Mesothelial cell of epicardium (in vitro differentiated cells): ENCODE measurements at regions not wholly inside any gene's neighbourhood (a gene's known extent, or its start where the extent isn't known, plus 50 kb on each side); places are given as distances from the start of the nearest gene placed in this dataset.

ENCODE experiments used
- DNase-seq, 2 experiments: peaks; one replicate each; pipeline ENCODE4 v3.0.0; 2021; ENCODE audit warnings: low spot score in 2 of 2; ENCODE audit not compliant: unreplicated experiment in 2 of 2
- H3K27ac Mint-ChIP-seq: 2 replicates; pipeline ENCODE4 v1.8.0; 2021; ENCODE audit warnings: mixed read lengths
- H3K27me3 Mint-ChIP-seq: 2 replicates; pipeline ENCODE4 v1.8.0; 2021; ENCODE audit warnings: low read depth, mixed read lengths
- H3K36me3 Mint-ChIP-seq: 2 replicates; pipeline ENCODE4 v1.8.0; 2021; ENCODE audit warnings: mixed read lengths
- H3K4me1 Mint-ChIP-seq: 2 replicates; pipeline ENCODE4 v1.8.0; 2021; ENCODE audit warnings: mixed read lengths
- H3K4me3 Mint-ChIP-seq: 2 replicates; pipeline ENCODE4 v1.8.0; 2021; ENCODE audit warnings: mild to moderate bottlenecking, moderate library complexity, mixed read lengths
- H3K9me3 Mint-ChIP-seq: 2 replicates; pipeline ENCODE4 v1.8.0; 2021; ENCODE audit warnings: mixed read lengths
- CTCF ChIP-seq: fragments of 200-600 bp; sonication (generic); IDR thresholded peaks from one replicate; pipeline ENCODE4 v1.5.0; 2021; ENCODE audit warnings: antibody characterized with exemption; ENCODE audit not compliant: unreplicated experiment

- Mint-ChIP-seq H3K4me3 (no peak overlapping the region), H3K36me3 (no peaks in the 10 kb centered on the region), H3K27ac (no peak overlapping the region), H3K4me1 (peaks cover 4% of the 10 kb centered on the region), H3K27me3 (peaks cover 6% of the 10 kb centered on the region), H3K9me3 (no peaks in the 10 kb centered on the region)
- no peak for DNase-seq
- no peak for TF ChIP-seq CTCF
These were observed 74.5 kb upstream of the FZD7 start for GRCh38 chr2:201959198-201959597.

GRCh38 chr2:201959626-201960025, 74.0 kb upstream of the FZD7 start:
- no peak for TF ChIP-seq CTCF
- Mint-ChIP-seq H3K4me3 (no peak overlapping the region), H3K27me3 (peaks cover 6% of the 10 kb centered on the region), H3K27ac (no peak overlapping the region), H3K36me3 (no peaks in the 10 kb centered on the region), H3K9me3 (no peaks in the 10 kb centered on the region), H3K4me1 (peaks cover 4% of the 10 kb centered on the region)
- no peak for DNase-seq

GRCh38 chr2:201960305-201960704, 73.3 kb upstream of the FZD7 start:
- no peaks in the 10 kb centered on the region for H3K9me3 Mint-ChIP-seq
- no peak overlapping the region for H3K27ac Mint-ChIP-seq
- H3K27me3 Mint-ChIP-seq = peaks cover 6% of the 10 kb centered on the region
- DNase-seq = no peak
- TF ChIP-seq CTCF = no peak
- peaks cover 2% of the 10 kb centered on the region for H3K4me1 Mint-ChIP-seq
- no peak overlapping the region for H3K4me3 Mint-ChIP-seq
- H3K36me3 Mint-ChIP-seq = no peaks in the 10 kb centered on the region

- Mint-ChIP-seq H3K27ac (no peak overlapping the region), H3K4me1 (peaks cover under 1% of the 10 kb centered on the region), H3K9me3 (no peaks in the 10 kb centered on the region), H3K4me3 (no peak overlapping the region), H3K27me3 (peaks cover 3% of the 10 kb centered on the region), H3K36me3 (no peaks in the 10 kb centered on the region)
- no peak for DNase-seq
- TF ChIP-seq CTCF = no peak
These were observed 72.3 kb upstream of the FZD7 start for GRCh38 chr2:201961401-201961800.

- H3K36me3 Mint-ChIP-seq = no peaks in the 10 kb centered on the region
- peaks cover 11% of the 10 kb centered on the region for H3K4me1 Mint-ChIP-seq
- no peaks in the 10 kb centered on the region for H3K27me3 Mint-ChIP-seq
- no peak overlapping the region for H3K4me3 Mint-ChIP-seq
- TF ChIP-seq CTCF = no peak
- H3K9me3 Mint-ChIP-seq = no peaks in the 10 kb centered on the region
- no peak overlapping the region for H3K27ac Mint-ChIP-seq
- DNase-seq = no peak
These were observed 70.7 kb upstream of the FZD7 start for GRCh38 chr2:201962774-201963562.
